ENCODE measurements at regions not wholly inside any gene's neighbourhood (a gene's known extent, or its start where the extent isn't known, plus 50 kb on each side); places are given as distances from the start of the nearest gene placed in this dataset.

- no peak for TF ChIP-seq CTCF (conservative IDR thresholded peaks at IDR 0.05 in 1 of 2, IDR thresholded peaks at IDR 0.05 in 1 of 2; ENCODE audit: extremely low read depth in 1 of 2, insufficient read depth in 1 of 2, low read depth in 1 of 2, low read length in 2 of 2)
- TF ChIP-seq EZH2 (IDR thresholded peaks at IDR 0.05; ENCODE audit: borderline replicate concordance, low read length), result no peak
Observed at GRCh38 chr20:6868861-6869260, 101.4 kb downstream of the BMP2 start.

Data from mammary epithelial cell (primary cell).